ENCODE measurements at regions not wholly inside any gene's neighbourhood (a gene's known extent, or its start where the extent isn't known, plus 50 kb on each side); places are given as distances from the start of the nearest gene placed in this dataset.

GRCh38 chr6:164408868-164409267, 900.5 kb downstream of the C6orf118 start:
- no peak for TF ChIP-seq CTCF (IDR thresholded peaks at IDR 0.05; ENCODE audit: poor library complexity)
- no peak for TF ChIP-seq EZH2phosphoT487 (IDR thresholded peaks at IDR 0.05; ENCODE audit: low read depth, severe bottlenecking, unreplicated experiment)
